GM23338 (cell line): ENCODE measurements at regions not wholly inside any gene's neighbourhood (a gene's known extent, or its start where the extent isn't known, plus 50 kb on each side); places are given as distances from the start of the nearest gene placed in this dataset.

Experiments
- ATAC-seq: fragments of 200-7000 bp; cut with Tn5 transposase; 3 replicates; pipeline ENCODE4 v1.9.1; 2020
- DNase-seq: peaks from one replicate; pipeline ENCODE4 v3.0.0-alpha.2; 2015; ENCODE audit warnings: low spot score
- H2AFZ ChIP-seq: fragments of 200-600 bp; sonication (generic); 2 replicates; pipeline ENCODE4 v1.8.0; 2016; ENCODE audit warnings: antibody characterized with exemption, mild to moderate bottlenecking, moderate library complexity
- H3F3A ChIP-seq: fragments of 200-600 bp; sonication (generic); replicated peaks from 2 replicates; pipeline ENCODE4 v1.8.0; 2017; ENCODE audit warnings: antibody characterized with exemption, mixed run types, low read depth
- H3K27ac ChIP-seq: fragments of 200-600 bp; sonication (generic); 2 replicates; pipeline ENCODE4 v1.6.1; 2016; ENCODE audit warnings: low read depth
- H3K27me3 ChIP-seq: fragments of 200-600 bp; sonication (generic); 2 replicates; pipeline ENCODE4 v1.8.0; 2016; ENCODE audit warnings: mild to moderate bottlenecking, mixed run types, moderate library complexity; ENCODE audit not compliant: insufficient read depth
- H3K36me3 ChIP-seq: fragments of 200-600 bp; sonication (generic); 2 replicates; pipeline ENCODE4 v1.8.0; 2016; ENCODE audit warnings: mild to moderate bottlenecking; ENCODE audit not compliant: insufficient read depth
- H3K4me1 ChIP-seq: fragments of 200-600 bp; sonication (generic); 2 replicates; pipeline ENCODE4 v1.8.0; 2016; ENCODE audit warnings: mild to moderate bottlenecking, moderate library complexity; ENCODE audit not compliant: insufficient read depth
- H3K4me2 ChIP-seq: fragments of 200-600 bp; sonication (generic); 2 replicates; pipeline ENCODE4 v1.7.1; 2017; ENCODE audit warnings: mixed run types
- H3K4me3 ChIP-seq: fragments of 200-600 bp; sonication (generic); 2 replicates; pipeline ENCODE4 v1.6.1; 2016; ENCODE audit warnings: mixed run types
- H3K79me2 ChIP-seq: fragments of 200-600 bp; sonication (generic); replicated peaks from 2 replicates; pipeline ENCODE4 v1.8.0; 2017; ENCODE audit warnings: mild to moderate bottlenecking; ENCODE audit not compliant: insufficient read depth
- H3K9me2 ChIP-seq: fragments of 200-600 bp; sonication (generic); 2 replicates; pipeline ENCODE4 v1.8.0; 2017; ENCODE audit not compliant: insufficient read depth
- H4K20me1 ChIP-seq: fragments of 200-600 bp; sonication (generic); replicated peaks from 2 replicates; pipeline ENCODE4 v1.8.0; 2017; ENCODE audit warnings: mild to moderate bottlenecking; ENCODE audit not compliant: insufficient read depth
- H3K27ac Mint-ChIP-seq: 2 replicates; pipeline ENCODE4 v1.8.0; 2020; ENCODE audit warnings: inconsistent platforms, mild to moderate bottlenecking, moderate library complexity, mixed read lengths
- H3K27me3 Mint-ChIP-seq: 3 replicates; pipeline ENCODE4 v1.8.0; 2022; ENCODE audit warnings: low read depth, mild to moderate bottlenecking, moderate library complexity, mixed read lengths, inconsistent platforms; ENCODE audit not compliant: insufficient read depth, poor library complexity
- H3K36me3 Mint-ChIP-seq: 3 replicates; pipeline ENCODE4 v1.8.0; 2021; ENCODE audit warnings: low read depth, mild to moderate bottlenecking, inconsistent platforms, moderate library complexity, mixed read lengths
- H3K4me1 Mint-ChIP-seq: 3 replicates; pipeline ENCODE4 v1.8.0; 2020; ENCODE audit warnings: mild to moderate bottlenecking, inconsistent platforms, mixed read lengths
- H3K4me3 Mint-ChIP-seq: 3 replicates; pipeline ENCODE4 v1.8.0; 2021; ENCODE audit warnings: moderate library complexity, mild to moderate bottlenecking, inconsistent platforms, mixed read lengths
- H3K9me3 Mint-ChIP-seq: 3 replicates; pipeline ENCODE4 v1.8.0; 2020; ENCODE audit warnings: moderate library complexity, mild to moderate bottlenecking, inconsistent platforms, mixed read lengths
- CTCF ChIP-seq, 2 experiments: fragments of 200-600 bp in 1 of 2; sonication (generic) in 1 of 2; conservative IDR thresholded peaks; 2 replicates each; pipeline versions ENCODE4 v1.5.1 to v1.6.1; 2016 to 2017; ENCODE audit warnings: antibody characterized with exemption in 2 of 2, low read depth in 2 of 2, mild to moderate bottlenecking in 2 of 2, moderate library complexity in 1 of 2
- ETS1 ChIP-seq: IDR thresholded peaks from 2 replicates; pipeline ENCODE4 v1.6.1; 2016; ENCODE audit warnings: antibody characterized with exemption
- EZH2 ChIP-seq: fragments of 200-600 bp; sonication (generic); IDR thresholded peaks from one replicate; pipeline ENCODE4 v1.8.0; 2017; ENCODE audit warnings: antibody characterized with exemption, mild to moderate bottlenecking, low read depth; ENCODE audit not compliant: unreplicated experiment
- POLR2AphosphoS5 ChIP-seq: IDR thresholded peaks from 2 replicates; pipeline ENCODE4 v1.6.1; 2016; ENCODE audit warnings: antibody characterized with exemption, low read depth
- ZNF114 ChIP-seq: fragments of 250-450 bp; sonication (Bioruptor Pico); IDR thresholded peaks from 2 replicates; pipeline ENCODE4 v1.5.0; 2020; ENCODE audit warnings: mild to moderate bottlenecking, moderate library complexity
- ZNF331 ChIP-seq: fragments of 250-450 bp; sonication (Bioruptor Pico); IDR thresholded peaks from 2 replicates; pipeline ENCODE4 v1.5.0; 2020; ENCODE audit warnings: low read depth, mild to moderate bottlenecking, moderate library complexity
- ZNF462 ChIP-seq: fragments of 250-450 bp; sonication (Bioruptor Pico); IDR thresholded peaks from 2 replicates; pipeline ENCODE4 v1.5.0; 2020; ENCODE audit warnings: mild to moderate bottlenecking, moderate library complexity
- TF ChIP-seq, protein P1 (sequence below): IDR thresholded peaks from one replicate; pipeline ENCODE4 v1.6.1; 2018; ENCODE audit warnings: antibody characterized with exemption; ENCODE audit not compliant: unreplicated experiment

- TF ChIP-seq, protein P1, sequence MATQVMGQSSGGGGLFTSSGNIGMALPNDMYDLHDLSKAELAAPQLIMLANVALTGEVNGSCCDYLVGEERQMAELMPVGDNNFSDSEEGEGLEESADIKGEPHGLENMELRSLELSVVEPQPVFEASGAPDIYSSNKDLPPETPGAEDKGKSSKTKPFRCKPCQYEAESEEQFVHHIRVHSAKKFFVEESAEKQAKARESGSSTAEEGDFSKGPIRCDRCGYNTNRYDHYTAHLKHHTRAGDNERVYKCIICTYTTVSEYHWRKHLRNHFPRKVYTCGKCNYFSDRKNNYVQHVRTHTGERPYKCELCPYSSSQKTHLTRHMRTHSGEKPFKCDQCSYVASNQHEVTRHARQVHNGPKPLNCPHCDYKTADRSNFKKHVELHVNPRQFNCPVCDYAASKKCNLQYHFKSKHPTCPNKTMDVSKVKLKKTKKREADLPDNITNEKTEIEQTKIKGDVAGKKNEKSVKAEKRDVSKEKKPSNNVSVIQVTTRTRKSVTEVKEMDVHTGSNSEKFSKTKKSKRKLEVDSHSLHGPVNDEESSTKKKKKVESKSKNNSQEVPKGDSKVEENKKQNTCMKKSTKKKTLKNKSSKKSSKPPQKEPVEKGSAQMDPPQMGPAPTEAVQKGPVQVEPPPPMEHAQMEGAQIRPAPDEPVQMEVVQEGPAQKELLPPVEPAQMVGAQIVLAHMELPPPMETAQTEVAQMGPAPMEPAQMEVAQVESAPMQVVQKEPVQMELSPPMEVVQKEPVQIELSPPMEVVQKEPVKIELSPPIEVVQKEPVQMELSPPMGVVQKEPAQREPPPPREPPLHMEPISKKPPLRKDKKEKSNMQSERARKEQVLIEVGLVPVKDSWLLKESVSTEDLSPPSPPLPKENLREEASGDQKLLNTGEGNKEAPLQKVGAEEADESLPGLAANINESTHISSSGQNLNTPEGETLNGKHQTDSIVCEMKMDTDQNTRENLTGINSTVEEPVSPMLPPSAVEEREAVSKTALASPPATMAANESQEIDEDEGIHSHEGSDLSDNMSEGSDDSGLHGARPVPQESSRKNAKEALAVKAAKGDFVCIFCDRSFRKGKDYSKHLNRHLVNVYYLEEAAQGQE, result no peak
- TF ChIP-seq ZNF114 (CRISPR knock-in tag), result no peak
- no peak for TF ChIP-seq CTCF (conservative IDR thresholded peaks at IDR 0.05; ENCODE audit: low read depth in 2 of 2)
- TF ChIP-seq ETS1, result no peak
- TF ChIP-seq ZNF331, result no peak
Measured at GRCh38 chr20:48025661-48026060, 240.4 kb upstream of the SULF2 start (continued).

GRCh38 chr20:48025051-48025515, 239.8 kb upstream of the SULF2 start:
- no peak overlapping the region for H3K4me3 Mint-ChIP-seq
- DNase-seq (peak; percentile 21), ATAC-seq (peak; percentile 92)
- H3K4me3 ChIP-seq, result no peak overlapping the region
- H3K4me2 ChIP-seq, result no peak overlapping the region
- peaks cover 4% of the 10 kb centered on the region; the same call in 2 of the 3 replicates for H3K9me3 Mint-ChIP-seq
- H3K9me2 ChIP-seq, result no peaks in the 10 kb centered on the region
- no peaks in the 10 kb centered on the region for H3K27me3 ChIP-seq
- H2AFZ ChIP-seq, result peak overlapping the region; percentile 69
- no peaks in the 10 kb centered on the region for H4K20me1 ChIP-seq
- H3F3A ChIP-seq, result no peaks in the 10 kb centered on the region
- no peaks in the 10 kb centered on the region for H3K36me3 ChIP-seq
- H3K27me3 Mint-ChIP-seq, result peaks cover 10% of the 10 kb centered on the region
- peaks cover 18% of the 10 kb centered on the region for H3K4me1 Mint-ChIP-seq
- H3K79me2 ChIP-seq, result no peaks in the 10 kb centered on the region
- H3K27ac ChIP-seq, result no peak overlapping the region
- no peaks in the 10 kb centered on the region for H3K36me3 Mint-ChIP-seq
- H3K4me1 ChIP-seq, result no peaks in the 10 kb centered on the region
- TF ChIP-seq POLR2AphosphoS5 (no peak), EZH2 (no peak)
- peak overlapping the region; percentile 67 for H3K27ac Mint-ChIP-seq

DNA sequence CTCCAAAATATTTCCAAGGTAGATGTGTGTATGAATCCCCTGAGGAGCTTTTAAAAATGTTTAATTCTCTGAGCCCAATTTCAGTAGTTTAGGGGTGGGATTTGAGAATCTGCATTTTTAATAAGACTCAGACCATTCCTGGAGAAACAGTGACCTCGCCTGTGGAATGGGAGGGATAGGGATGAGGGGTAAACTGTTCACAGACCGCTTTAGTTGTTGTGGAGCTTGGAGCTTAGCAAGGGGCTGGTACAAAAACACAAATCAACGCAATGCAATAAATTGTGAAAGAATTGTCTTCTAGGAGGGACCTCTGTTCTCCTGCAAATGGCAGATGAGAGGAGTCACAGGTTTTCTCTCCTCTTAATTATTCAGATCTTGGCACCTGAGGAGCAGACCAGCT, 239.3 kb upstream of the SULF2 start:
- no peak for ATAC-seq
- DNase-seq, result no peak
- H3K4me1 Mint-ChIP-seq, result peaks cover 18% of the 10 kb centered on the region
- Histone ChIP-seq H3K27ac (no peak overlapping the region), H2AFZ (no peak overlapping the region), H3K4me2 (no peak overlapping the region), H3K79me2 (no peaks in the 10 kb centered on the region), H3K36me3 (no peaks in the 10 kb centered on the region), H3K4me1 (no peaks in the 10 kb centered on the region), H3F3A (no peaks in the 10 kb centered on the region), H3K9me2 (no peaks in the 10 kb centered on the region), H3K4me3 (no peak overlapping the region), H4K20me1 (no peaks in the 10 kb centered on the region), H3K27me3 (no peaks in the 10 kb centered on the region)
- H3K36me3 Mint-ChIP-seq, result no peaks in the 10 kb centered on the region
- H3K9me3 Mint-ChIP-seq, result peaks cover 4% of the 10 kb centered on the region; the same call in 2 of the 3 replicates
- H3K27me3 Mint-ChIP-seq, result peaks cover 11% of the 10 kb centered on the region
- peak overlapping the region; percentile 67 for H3K27ac Mint-ChIP-seq
- no peak overlapping the region for H3K4me3 Mint-ChIP-seq
- TF ChIP-seq ZNF462 (CRISPR knock-in tag), result no peak
